ENCODE measurements at regions not wholly inside any gene's neighbourhood (a gene's known extent, or its start where the extent isn't known, plus 50 kb on each side); places are given as distances from the start of the nearest gene placed in this dataset.

DNA sequence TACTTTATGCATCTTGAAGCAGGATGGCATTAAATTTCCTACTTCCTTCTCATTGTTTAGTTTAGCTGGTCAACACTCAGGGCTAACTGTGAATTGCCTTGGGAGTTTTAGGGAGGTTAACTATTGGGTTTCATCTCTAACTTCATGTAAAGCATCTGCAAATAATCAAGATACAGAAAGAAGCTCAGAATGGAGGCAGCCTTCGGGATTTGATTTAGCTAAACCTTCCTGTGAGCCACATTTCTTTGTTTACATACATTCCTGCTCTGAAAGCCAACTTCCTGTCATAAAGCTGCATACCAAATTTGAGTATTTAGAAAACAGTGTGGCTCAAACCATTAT is 131.7 kb upstream of the PCDH18 start:
- no peak for DNase-seq

DNA sequence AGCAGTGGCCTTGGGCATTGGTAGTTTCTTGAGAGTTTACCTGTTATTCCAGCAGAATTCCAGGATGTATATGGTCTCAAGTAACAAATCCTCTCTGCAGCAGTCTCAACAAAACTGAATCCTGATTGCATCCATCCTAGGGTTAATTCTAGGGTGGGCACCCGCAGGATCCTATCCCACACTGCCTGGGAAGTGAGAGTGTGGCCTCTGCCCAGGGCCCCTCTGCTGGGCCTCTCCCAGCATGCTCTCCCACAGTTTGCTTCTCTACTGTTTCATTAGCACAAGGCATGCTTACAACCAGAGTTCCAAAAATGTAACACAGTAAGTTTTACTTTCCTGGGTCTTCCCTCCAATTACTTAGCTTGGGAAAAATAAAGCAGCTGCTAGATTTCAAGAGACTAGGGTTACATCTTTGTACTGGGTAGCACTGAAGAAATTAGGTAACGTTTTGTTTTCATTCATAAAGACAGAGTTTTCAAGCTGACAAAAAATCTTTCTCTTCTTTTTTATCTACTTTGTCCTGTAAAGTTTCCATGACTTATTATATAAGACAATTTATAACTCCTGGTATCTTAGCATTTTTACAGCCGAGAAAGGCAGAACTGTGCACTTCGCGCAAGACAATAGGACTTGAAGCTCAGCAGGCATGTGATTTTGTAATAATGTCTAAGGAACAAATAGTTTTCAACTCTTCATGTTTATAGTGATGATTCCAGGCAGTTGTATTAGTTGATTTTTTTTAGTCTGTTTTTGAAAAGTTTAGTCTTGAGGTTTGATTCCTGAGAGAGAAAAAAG is 131.2 kb upstream of the PCDH18 start:
- DNase-seq: no peak

DNA sequence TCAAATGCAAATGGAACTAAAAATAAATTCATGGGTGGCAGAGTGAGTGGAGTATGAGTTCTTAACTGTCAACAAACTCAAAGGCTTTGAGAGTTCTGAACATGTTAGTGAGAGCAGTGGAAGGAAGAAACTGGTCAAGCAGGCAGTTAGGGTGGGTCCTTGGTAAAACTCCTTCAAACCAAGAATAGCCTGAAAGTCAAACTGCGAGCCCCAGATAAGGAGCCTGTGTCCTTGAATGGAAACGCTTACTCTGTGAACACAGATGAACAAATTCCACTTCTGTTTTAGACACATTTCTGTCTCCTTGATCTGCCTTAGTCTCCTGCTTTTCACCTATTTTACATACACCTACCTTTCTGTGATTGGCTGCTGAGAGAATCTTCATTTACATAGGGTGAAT is 129.4 kb upstream of the PCDH18 start:
- DNase-seq: no peak

DNA sequence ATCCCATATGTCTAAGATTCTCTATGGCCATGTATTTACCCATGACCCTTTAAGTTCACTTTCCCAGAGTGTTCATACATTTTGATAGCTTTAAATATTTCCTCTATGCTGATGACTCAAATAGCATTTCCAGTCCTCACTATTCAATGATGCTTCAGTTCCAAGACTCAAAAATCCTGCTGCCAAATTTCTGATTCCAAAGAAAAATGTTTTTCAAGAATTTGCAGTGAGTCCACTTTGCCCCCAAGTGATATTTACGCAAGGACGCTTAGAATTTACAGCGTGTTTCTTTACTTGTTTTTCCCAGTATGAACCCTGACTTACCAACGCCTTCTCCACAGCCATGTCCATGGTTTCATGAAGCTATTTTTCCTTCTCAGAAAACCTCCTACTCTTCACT is 127.9 kb upstream of the PCDH18 start:
- DNase-seq: no peak

DNA sequence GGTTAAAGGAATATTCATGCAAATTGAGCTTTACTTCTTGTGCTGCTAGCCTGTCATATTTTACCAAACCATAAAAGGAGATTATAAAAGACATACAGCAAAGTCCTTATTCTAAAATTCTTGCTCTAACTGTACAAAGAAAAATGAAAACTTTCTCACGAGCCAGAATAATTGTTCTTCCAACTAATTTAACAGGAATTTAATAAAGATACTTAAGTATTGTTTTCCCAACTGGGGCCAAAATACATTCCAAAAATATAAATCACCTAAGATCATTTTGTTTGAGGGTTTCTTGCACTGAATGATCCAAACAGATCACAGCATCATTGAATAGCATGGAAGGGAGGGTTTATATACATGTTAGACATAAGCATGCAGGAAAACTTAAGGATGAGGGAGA is 127.1 kb upstream of the PCDH18 start:
- no peak for DNase-seq

DNA sequence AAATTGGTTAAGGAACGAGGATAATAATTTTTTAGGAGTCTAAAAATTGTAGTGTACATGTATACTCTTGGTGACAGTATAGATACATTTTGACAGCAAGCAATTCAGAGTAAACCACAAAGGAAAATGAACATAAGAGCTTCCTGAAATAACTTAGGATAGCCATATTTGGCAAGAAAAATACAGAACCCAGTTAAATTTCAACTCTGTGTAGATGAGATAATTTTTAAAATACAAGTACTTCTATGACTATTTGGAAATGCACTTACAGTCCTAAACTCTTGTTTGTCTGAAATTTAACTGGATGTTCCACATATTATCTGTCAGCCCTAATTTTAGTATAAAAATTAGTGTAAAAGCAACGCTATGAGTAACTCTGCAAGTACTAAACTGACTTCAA is 124.4 kb upstream of the PCDH18 start:
- DNase-seq: no peak

DNA sequence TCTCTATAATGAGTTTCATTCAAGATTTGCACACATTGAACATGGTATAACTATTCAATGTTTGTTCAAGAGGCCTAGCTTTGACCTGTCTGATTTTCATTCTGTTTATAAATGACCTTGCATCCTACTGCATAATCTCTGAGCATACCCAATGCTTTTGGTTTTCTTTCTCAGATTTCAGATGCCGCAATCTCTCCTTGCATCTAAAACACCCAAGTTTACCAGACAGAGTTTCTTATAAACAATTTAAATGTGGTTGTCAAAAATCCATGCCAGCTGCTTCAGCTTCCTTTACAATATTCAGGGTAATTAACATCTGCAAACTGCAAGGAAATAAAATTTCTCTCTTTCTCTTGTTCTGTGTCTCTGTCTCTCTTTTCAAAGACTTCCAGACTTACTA is 123.0 kb upstream of the PCDH18 start:
- no peak for DNase-seq

DNA sequence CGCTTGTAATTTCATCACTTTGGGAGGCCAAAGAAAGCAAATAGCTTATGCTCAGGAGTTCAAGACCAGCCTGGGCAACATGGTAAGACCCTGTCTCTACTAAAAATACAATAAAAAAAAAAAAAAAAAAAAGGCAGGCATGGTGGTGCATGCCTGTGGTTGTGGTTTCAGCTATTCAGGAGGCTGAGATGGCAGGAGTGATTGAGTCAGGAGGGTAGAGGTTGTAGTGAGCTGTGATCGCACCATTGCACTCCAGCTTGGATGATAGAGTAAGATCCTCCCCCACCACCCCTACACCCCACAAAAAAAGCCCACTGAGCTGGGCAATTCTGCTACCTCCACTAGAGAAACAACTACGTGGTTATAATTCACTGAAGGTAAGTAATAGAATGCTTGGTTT is 118.8 kb upstream of the PCDH18 start:
- DNase-seq: no peak

DNA sequence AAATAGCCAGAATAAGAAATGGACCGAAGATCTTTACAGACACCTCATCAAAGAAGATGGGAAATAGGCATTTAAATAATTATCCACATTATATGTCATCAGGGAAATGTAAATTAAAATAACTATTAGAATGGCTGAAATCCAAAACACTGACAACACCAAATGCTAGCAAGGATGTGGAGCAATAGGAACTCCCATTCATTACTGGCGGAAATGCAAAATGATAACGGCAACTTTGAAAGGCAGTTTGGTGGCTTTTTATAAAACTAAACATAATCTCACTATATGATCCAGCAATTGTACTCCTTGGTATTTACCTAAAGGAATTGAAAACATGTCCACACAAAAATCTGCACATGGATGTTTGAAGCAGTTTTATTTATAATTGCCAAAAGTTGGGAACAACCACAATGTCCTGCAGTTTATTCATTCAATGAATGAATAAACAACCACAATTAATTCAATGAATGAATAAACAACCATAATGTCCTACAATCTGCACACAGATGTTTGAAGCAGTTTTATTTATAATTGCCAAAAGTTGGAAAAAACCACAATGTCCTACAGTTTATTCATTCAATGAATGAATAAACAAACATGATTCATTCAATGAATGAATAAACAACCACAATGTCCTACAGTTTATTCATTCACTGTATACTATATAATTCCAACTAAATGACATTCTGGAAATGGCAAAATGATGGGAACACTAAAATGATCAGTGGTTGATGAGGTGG is 117.6 kb upstream of the PCDH18 start:
- DNase-seq: no peak

DNA sequence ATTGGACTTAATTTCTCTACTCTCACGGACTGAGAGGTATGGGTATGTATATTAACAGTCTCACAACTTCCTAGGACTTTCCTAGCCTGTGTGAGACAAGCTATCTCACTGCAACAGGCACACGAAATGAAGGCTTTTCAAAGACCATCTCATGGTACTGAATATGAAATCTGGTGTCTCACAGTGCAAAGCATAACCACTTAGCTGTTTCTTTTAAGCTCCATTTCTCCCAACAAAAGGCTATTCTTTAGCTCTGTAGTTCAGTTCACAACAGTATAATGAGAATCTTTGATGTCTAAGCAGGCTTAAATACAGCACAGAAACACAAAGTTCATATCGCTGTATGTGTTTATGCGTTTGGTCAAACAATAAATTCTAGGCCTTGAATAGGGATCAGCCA is 116.2 kb upstream of the PCDH18 start:
- DNase-seq: no peak

DNA sequence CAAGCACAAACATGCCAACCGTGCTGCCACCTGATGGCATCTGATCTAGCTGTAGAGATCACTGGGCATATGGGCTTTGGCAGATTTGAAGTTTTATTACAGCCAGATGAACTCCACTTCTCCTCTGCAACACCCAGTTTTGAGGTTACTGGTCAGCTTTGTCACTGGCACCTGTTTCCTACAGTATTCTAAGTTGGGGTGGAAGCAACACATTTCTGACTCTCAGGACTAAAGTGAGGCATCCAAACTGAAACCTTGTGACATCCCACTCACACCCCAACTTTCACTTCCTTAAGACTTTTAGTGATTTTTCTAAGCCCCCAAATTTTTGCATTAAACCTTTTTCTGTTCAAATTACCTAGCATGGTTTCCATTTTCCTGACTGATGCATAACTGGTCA is 115.1 kb upstream of the PCDH18 start:
- DNase-seq: no peak

DNA sequence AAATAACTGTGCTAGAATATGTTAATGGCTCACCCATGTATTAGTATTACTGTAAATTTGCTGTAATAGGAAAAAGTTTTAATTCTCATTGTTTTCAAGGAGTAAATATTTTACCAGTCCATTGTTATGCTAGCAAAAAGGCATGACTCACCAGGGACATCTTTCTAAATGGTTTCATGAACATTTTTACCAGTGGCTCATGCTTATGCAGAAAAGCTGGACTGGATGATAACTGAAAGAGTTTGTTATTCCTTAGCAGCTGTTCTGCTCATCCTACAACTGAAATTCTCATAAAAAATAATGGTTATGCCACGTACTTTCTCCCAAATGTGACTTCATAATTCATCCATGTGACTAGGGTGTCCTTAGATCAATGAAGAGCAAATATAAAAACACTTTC is 111.9 kb upstream of the PCDH18 start:
- DNase-seq: no peak

DNA sequence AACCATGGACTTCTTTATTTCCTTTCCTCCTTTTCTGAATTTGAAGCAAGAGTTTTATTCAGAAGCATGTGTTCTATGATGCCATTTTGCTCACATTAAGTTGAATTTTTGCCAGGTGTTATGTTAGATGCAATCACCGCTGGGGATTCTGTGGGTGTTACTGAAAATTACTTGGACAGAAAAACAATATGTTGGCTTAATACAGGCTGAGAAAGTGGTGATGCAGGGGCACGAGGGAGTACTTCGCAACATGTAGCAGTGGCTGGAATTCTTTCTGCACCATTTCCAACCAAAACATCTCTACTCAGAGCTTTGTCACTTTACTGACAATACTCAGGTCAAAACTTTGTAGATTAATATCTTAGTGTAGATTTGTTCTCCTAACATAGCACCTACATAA is 109.2 kb upstream of the PCDH18 start:
- DNase-seq: no peak

DNA sequence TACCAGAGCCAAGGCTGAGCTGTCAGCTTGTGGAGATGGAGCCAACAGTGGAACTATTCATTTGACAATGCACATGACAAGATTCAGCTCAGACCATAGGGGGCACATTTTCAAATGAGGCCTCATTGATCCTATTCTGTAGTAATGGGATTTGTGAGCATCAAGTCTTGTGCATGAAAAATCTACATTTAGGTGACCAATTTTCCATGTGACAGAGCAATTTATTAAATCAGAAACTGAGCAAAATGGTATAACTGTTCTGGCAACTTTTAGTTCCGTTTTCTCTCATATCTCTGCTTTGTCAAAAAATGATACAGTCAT is 108.5 kb upstream of the PCDH18 start:
- DNase-seq: no peak

DNA sequence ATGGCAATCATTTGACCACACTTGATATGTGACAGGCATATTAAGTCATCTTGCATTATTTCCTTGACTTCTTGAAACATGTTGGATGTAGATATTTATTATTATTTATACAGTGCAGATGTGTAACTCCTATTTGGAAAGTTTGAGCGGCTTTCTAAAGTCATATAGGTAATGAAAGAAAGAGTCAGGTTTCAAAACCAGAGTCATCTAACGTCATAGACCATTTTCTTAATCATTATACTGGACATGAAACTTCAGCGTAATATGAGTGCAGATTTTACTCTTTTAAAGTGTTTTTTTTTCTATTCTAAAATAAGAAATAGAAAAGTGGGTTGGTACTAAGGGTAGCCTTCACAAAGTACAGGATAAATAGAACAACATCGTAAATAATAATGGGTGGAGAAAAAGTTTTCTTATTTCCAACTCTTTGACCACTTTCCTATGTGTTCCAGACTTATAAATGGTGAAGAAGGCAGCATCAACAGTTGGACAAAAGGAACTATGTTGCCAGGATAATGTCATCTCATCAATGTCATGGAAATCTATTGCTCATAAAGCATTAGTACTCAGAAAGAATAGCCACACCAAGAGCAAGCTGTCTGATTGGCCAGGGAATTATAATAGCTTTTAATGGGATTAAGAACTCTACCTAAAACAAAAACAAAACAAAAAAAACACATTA is 108.0 kb upstream of the PCDH18 start:
- DNase-seq: no peak

DNA sequence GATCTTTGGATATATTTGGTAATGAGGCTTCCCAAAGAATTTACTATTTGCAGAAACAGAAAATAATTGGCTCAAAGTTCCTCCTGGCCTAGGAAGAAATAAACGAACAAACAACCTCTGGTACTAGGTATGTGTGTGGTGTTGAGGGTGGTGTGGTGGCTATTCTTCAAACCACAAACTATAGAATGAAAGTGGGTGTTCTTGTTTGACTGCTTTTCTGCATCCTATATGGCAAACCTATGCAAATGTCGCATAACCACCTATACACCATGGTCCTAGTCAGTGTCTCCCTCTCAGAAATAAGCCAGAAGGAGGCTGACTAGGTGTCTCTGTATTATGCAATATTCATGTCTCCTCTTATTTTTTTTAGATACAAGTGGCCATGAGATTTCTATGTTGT is 106.6 kb upstream of the PCDH18 start:
- no peak for DNase-seq

DNA sequence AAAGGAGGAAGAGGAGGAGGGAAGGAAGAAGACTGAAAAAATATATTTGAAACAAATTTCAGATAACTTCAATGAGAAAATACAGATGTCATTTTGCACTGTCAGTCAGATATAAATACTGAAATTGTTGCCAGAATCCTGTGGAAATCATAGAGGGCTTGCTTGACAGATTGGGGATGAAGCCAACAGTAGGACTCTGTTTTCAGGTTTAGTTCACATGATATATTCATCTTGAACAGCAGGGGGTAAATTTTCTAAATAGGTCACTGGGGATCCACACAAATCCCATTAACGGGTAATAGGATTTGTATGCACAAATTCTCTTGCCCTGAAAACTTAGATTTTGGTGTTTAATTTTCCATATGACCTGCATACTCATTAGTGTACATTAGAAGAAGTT is 103.3 kb upstream of the PCDH18 start:
- no peak for DNase-seq

DNA sequence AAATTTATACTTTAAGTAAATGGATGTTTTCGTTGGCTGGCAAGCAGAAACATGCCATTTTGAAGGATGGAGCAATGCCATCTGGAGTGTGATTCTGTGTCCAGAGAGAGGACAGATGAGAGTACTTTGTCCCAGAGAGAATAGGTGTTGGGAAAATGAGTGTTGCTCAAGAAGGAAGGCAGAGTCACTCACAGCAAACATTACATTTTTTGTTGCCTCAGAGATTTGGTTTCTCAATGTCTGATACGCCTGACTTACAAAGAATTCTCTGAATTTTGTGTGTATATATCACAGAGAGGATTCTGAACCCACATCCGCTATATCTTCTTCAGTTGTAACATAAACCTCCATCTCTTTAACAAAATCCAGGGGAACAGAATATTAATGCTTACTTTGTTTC is 102.8 kb upstream of the PCDH18 start:
- DNase-seq: no peak

DNA sequence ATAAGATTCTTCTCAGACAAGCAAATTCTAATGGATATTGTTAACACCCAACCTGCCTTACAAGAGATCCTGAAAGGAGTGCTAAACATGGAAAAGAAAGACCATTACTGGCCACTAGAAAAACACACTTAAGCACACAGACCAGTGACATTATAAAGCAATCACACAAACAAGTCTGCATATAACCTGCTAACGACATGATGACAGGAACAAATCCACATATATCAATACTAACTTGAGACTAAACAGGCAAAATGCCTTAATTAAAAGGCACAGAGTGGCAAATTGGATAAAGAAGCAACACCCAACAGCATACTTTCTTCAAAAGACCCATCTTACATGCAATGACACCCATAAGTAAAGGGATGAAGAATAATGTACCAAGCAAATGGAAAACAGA is 100.5 kb upstream of the PCDH18 start:
- DNase-seq: no peak

DNA sequence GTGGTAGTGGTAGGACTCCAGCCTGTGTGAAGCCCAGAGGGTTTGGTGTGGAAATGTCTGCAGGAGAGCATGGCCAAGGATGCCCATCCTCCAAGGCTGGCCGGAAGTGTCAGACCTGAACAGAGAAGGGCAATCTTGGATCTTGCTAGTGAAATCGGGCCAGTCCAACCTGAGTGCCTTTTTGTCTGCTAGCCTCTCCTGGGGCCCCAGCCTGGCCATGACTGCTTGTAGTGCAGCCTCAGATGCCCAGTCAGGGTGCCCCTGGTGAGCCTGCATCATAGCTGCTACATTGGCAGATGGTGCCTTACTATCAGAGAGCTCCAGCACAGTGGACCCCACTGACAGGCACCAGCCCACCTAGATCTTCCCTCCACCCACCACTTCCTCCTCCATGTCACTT is 99.3 kb upstream of the PCDH18 start:
- no peak for DNase-seq

DNA sequence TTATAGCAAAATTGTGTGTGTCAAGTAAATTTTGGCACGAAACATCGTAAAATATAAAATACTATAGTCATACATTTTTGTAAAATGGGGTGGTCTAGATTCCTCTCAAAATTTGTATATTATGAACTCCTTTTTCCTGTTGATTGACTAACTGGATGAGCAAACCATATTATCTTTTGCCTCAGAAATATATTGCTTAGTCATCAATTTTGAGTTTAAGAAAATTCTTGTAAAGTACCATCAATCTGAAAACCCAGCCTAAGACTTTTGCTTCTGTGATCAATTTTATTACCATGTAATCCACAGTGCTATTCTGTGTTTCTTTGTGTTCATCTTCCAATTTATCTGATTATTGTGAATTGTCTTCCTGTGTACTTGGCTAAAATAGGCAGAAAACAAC is 98.0 kb upstream of the PCDH18 start:
- DNase-seq: no peak

DNA sequence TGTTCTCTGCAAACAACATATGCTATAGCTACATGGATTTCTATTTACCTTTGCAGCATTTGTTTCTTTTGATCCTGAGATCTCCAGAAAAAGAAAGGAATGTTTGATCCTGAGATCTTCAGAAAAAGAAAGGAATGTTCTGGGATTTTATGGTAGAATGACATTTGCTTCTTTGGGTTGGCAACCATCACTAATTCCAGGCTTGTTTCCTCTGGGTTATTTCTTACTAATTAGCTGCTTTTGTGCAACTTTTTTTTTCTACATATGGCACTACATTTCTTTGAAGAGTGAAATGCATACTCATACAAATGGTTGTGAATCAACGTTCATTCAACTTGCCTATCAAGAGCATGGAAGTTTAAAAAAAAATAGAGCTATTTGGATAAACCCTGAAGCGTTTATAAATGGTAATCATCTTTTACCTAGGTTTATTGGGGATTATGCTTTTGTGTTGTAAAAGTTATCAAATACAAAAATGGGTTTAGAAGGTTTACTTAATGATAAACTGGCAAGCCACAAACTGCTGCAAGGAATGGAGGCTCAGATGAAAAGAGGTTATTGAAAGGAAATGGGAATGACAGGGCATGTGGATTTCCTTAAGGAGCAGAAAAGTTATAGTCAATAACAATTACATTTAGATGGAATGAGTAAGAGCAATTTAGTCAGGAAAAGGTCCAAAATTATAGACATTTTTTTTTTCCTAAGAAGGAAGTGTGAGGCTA is 95.6 kb upstream of the PCDH18 start:
- DNase-seq: no peak

DNA sequence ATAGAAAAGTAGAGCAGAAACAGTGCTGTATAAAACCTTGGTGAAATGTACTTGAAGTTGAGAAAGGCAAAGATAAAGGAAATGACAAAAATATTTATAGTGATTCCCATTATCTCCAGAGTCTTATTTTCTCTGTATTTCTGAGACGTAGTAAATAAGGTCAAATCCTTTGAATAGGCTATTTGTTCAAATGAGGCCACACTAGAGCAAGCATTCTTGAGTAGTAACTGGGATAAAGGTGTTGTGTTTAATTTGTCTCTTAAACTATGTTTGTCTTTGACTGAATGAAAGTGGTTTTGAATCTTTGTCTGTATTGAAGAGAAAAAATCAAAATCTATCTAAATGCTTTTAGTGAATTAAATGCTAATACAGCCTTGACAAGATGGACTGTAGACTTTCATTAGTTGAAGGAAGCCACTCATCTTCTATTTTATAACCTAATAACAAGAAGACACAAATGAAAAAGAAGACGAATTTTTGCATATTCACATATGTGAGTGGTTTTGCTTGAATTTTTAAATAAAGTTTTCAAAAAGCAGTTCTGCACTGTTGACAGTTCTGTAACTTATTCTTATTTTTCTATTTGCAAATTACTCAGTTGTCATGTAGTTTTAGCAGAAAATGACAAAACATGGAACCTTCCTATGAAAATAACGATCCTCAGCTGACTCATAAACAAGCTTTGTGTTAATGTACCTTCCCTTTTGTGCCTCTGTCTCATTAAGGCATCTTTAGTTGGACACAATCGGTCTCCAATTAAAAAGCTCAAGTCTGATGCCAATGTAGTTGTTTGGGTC is 94.8 kb upstream of the PCDH18 start:
- DNase-seq: no peak
